H9 (cell line): ENCODE measurements at regions not wholly inside any gene's neighbourhood (a gene's known extent, or its start where the extent isn't known, plus 50 kb on each side); places are given as distances from the start of the nearest gene placed in this dataset.
A peak's percentile ranks its signal among the peaks of the same experiment; 100 is the strongest.
"Not testable (repeated sequence)": the region's sequence is repeated elsewhere in the genome, so short reads cannot be mapped to it uniquely, and the experiment has no call there.

ENCODE experiments used
- DNase-seq: peaks from one replicate; pipeline ENCODE4 v3.0.0-alpha.2; 2017
- H2AFZ ChIP-seq: one replicate; pipeline ENCODE4 v1.6.1; 2013; ENCODE audit warnings: mild to moderate bottlenecking, low read length, control low read depth, moderate library complexity
- H2AK5ac ChIP-seq: 2 replicates; pipeline ENCODE4 v1.6.1; 2013; ENCODE audit warnings: low read length, control low read depth, mixed read lengths; ENCODE audit not compliant: insufficient read length
- H2BK120ac ChIP-seq: one replicate; pipeline ENCODE4 v1.6.1; 2013; ENCODE audit warnings: low read depth, mild to moderate bottlenecking, low read length, control low read depth, inconsistent platforms; ENCODE audit not compliant: poor library complexity, severe bottlenecking
- H2BK12ac ChIP-seq: 2 replicates; pipeline ENCODE4 v1.6.1; 2013; ENCODE audit warnings: low read length, control low read depth, mixed read lengths, low read depth; ENCODE audit not compliant: insufficient read length
- H2BK15ac ChIP-seq: 2 replicates; pipeline ENCODE4 v1.6.1; 2013; ENCODE audit warnings: low read depth, low read length, control low read depth
- H2BK20ac ChIP-seq: one replicate; pipeline ENCODE4 v1.6.1; 2013; ENCODE audit warnings: low read depth, mild to moderate bottlenecking, low read length, control low read depth, inconsistent platforms; ENCODE audit not compliant: poor library complexity, severe bottlenecking
- H2BK5ac ChIP-seq: 2 replicates; pipeline ENCODE4 v1.6.1; 2013; ENCODE audit warnings: low read length, control low read depth, mixed read lengths; ENCODE audit not compliant: insufficient read length
- H3K14ac ChIP-seq: 2 replicates; pipeline ENCODE4 v1.6.1; 2013; ENCODE audit warnings: low read length, control low read depth; ENCODE audit not compliant: insufficient read depth
- H3K18ac ChIP-seq: 2 replicates; pipeline ENCODE4 v1.6.1; 2013; ENCODE audit warnings: low read depth, mild to moderate bottlenecking, mixed read lengths, low read length, control low read depth; ENCODE audit not compliant: insufficient read length
- H3K23ac ChIP-seq: 2 replicates; pipeline ENCODE4 v1.6.1; 2013; ENCODE audit warnings: low read length, control low read depth, mixed read lengths, low read depth; ENCODE audit not compliant: insufficient read length
- H3K23me2 ChIP-seq: 2 replicates; pipeline ENCODE4 v1.6.1; 2013; ENCODE audit warnings: low read depth, mild to moderate bottlenecking, mixed read lengths, low read length, control low read depth; ENCODE audit not compliant: insufficient read length, poor library complexity, severe bottlenecking
- H3K27ac ChIP-seq: 2 replicates; pipeline ENCODE4 v1.5.1; 2013; ENCODE audit warnings: low read length, control low read depth, mixed read lengths, low read depth; ENCODE audit not compliant: insufficient read length
- H3K27me3 ChIP-seq: 2 replicates; pipeline ENCODE4 v1.6.1; 2013; ENCODE audit warnings: low read length, control low read depth, inconsistent platforms; ENCODE audit not compliant: insufficient read depth
- H3K4ac ChIP-seq: 2 replicates; pipeline ENCODE4 v1.6.1; 2013; ENCODE audit warnings: low read depth, mild to moderate bottlenecking, control low read depth, inconsistent platforms, low read length, moderate library complexity
- H3K4me1 ChIP-seq: 2 replicates; pipeline ENCODE4 v1.6.1; 2013; ENCODE audit warnings: low read length, control low read depth, inconsistent platforms; ENCODE audit not compliant: insufficient read depth
- H3K4me2 ChIP-seq: 2 replicates; pipeline ENCODE4 v1.6.1; 2013; ENCODE audit warnings: low read length, control low read depth, mixed read lengths; ENCODE audit not compliant: insufficient read length, insufficient read depth
- H3K56ac ChIP-seq: 2 replicates; pipeline ENCODE4 v1.6.1; 2013; ENCODE audit warnings: low read depth, mild to moderate bottlenecking, mixed read lengths, low read length, control low read depth; ENCODE audit not compliant: insufficient read length
- H3K79me1 ChIP-seq: 2 replicates; pipeline ENCODE4 v1.6.1; 2013; ENCODE audit warnings: low read depth, mild to moderate bottlenecking, moderate library complexity, low read length, control low read depth, inconsistent platforms; ENCODE audit not compliant: insufficient read depth, poor library complexity, severe bottlenecking
- H3K79me2 ChIP-seq: 2 replicates; pipeline ENCODE4 v1.6.1; 2013; ENCODE audit warnings: low read length, control low read depth, inconsistent platforms; ENCODE audit not compliant: insufficient read depth
- H3K9ac ChIP-seq: 2 replicates; pipeline ENCODE4 v1.6.1; 2013; ENCODE audit warnings: low read length, control low read depth, mixed read lengths; ENCODE audit not compliant: insufficient read length; ENCODE audit errors: extremely low read depth
- H3K9me3 ChIP-seq: one replicate; pipeline ENCODE4 v1.6.1; 2013; ENCODE audit warnings: low read depth, low read length, inconsistent platforms; ENCODE audit not compliant: control insufficient read depth
- H3T11ph ChIP-seq: one replicate; pipeline ENCODE4 v1.6.1; 2013; ENCODE audit warnings: mild to moderate bottlenecking, low read length, control low read depth, inconsistent platforms
- H4K20me1 ChIP-seq: one replicate; pipeline ENCODE4 v1.6.1; 2013; ENCODE audit not compliant: control insufficient read depth, insufficient read length, insufficient read depth
- H4K5ac ChIP-seq: 2 replicates; pipeline ENCODE4 v1.6.1; 2013; ENCODE audit warnings: low read depth, mild to moderate bottlenecking, mixed read lengths, low read length, control low read depth; ENCODE audit not compliant: insufficient read length
- H4K8ac ChIP-seq: replicated peaks from 2 replicates; pipeline ENCODE4 v1.6.1; 2013; ENCODE audit warnings: low read length, control low read depth, mixed read lengths, low read depth; ENCODE audit not compliant: insufficient read length
- H4K91ac ChIP-seq: 2 replicates; pipeline ENCODE4 v1.6.1; 2013; ENCODE audit warnings: low read depth, mild to moderate bottlenecking, moderate library complexity, mixed read lengths, low read length, control low read depth; ENCODE audit not compliant: insufficient read length
- H3K27ac Mint-ChIP-seq, 3 experiments: 2 replicates in 2 of 3; 3 replicates in 1 of 3; pipeline ENCODE4 v1.8.0; 2020 to 2021; ENCODE audit warnings: mixed read lengths in 3 of 3, mild to moderate bottlenecking in 1 of 3, moderate library complexity in 1 of 3
- H3K27me3 Mint-ChIP-seq: 2 replicates; pipeline ENCODE4 v1.8.0; 2021; ENCODE audit warnings: low read depth, mild to moderate bottlenecking, moderate library complexity, mixed read lengths
- H3K36me3 Mint-ChIP-seq, 3 experiments: 2 replicates in 2 of 3; 3 replicates in 1 of 3; pipeline ENCODE4 v1.8.0; 2020 to 2021; ENCODE audit warnings: low read depth in 3 of 3, mixed read lengths in 3 of 3; ENCODE audit not compliant: insufficient read depth in 1 of 3
- H3K4me1 Mint-ChIP-seq, 2 experiments: 2 replicates each; pipeline ENCODE4 v1.8.0; 2020; ENCODE audit warnings: mixed read lengths in 2 of 2
- H3K4me3 Mint-ChIP-seq, 2 experiments: 2 replicates in 1 of 2; 3 replicates in 1 of 2; pipeline ENCODE4 v1.8.0; 2020 to 2021; ENCODE audit warnings: mild to moderate bottlenecking in 2 of 2, mixed read lengths in 2 of 2, moderate library complexity in 1 of 2
- H3K9me3 Mint-ChIP-seq, 2 experiments: 2 replicates in 1 of 2; 3 replicates in 1 of 2; pipeline ENCODE4 v1.8.0; 2020; ENCODE audit warnings: mild to moderate bottlenecking in 2 of 2, mixed read lengths in 2 of 2, moderate library complexity in 1 of 2
- CTCF ChIP-seq: fragments of 200-600 bp; sonication (generic); conservative IDR thresholded peaks from 3 replicates; pipeline ENCODE4 v1.8.0; 2021; ENCODE audit warnings: antibody characterized with exemption, mild to moderate bottlenecking
- WGBS: extraction: QIAGEN DNeasy Blood & Tissue Kit; methylation state at CpG from one replicate; pipeline ENCODE4 v1.1.7; 2013; ENCODE audit warnings: missing lambda C conversion rate, low lambda C conversion rate, mixed read lengths; ENCODE audit not compliant: insufficient read length; ENCODE audit errors: extremely low coverage; 5-methylcytosine and 5-hydroxymethylcytosine counted together

GRCh38 chr2:131775903-131776506 is 248.3 kb downstream of the CCDC74A start:
- H3K4me1 Mint-ChIP-seq = not testable (repeated sequence)

GRCh38 chr2:131780446-131780845 is 252.8 kb downstream of the CCDC74A start:
- H2BK12ac ChIP-seq, H2BK20ac ChIP-seq, H3K36me3 Mint-ChIP-seq, H3K79me1 ChIP-seq, H3K4me1 Mint-ChIP-seq, H4K20me1 ChIP-seq, H2BK120ac ChIP-seq, H3K27ac ChIP-seq, DNase-seq, H3K23me2 ChIP-seq, H2BK15ac ChIP-seq, H3K27me3 ChIP-seq, H2BK5ac ChIP-seq, H3K4me3 Mint-ChIP-seq, H3K56ac ChIP-seq, H3K4ac ChIP-seq, H4K8ac ChIP-seq, H3T11ph ChIP-seq, H3K4me2 ChIP-seq, H3K9me3 ChIP-seq, H3K23ac ChIP-seq, H3K9ac ChIP-seq, H3K79me2 ChIP-seq, H4K5ac ChIP-seq, H3K14ac ChIP-seq, H3K18ac ChIP-seq, H3K27ac Mint-ChIP-seq, H3K9me3 Mint-ChIP-seq, H3K4me1 ChIP-seq, H3K27me3 Mint-ChIP-seq, H2AK5ac ChIP-seq, H4K91ac ChIP-seq, H2AFZ ChIP-seq: not testable (repeated sequence)
- no CpG with 5 or more reads among the region's 5 CpGs for WGBS

More at GRCh38 chr2:131775903-131776506, 248.3 kb downstream of the CCDC74A start:
- H3K27me3 Mint-ChIP-seq, H4K91ac ChIP-seq, H3K9ac ChIP-seq, H3K27me3 ChIP-seq, H3K9me3 Mint-ChIP-seq, H3K79me1 ChIP-seq, H3K27ac ChIP-seq, H3K27ac Mint-ChIP-seq, H3K4me1 ChIP-seq, H2BK120ac ChIP-seq, H3K36me3 Mint-ChIP-seq, H3T11ph ChIP-seq, H2AFZ ChIP-seq, H3K14ac ChIP-seq, H3K56ac ChIP-seq, H2AK5ac ChIP-seq, H3K23me2 ChIP-seq, H2BK20ac ChIP-seq, H2BK5ac ChIP-seq, H3K4ac ChIP-seq, H4K20me1 ChIP-seq, H3K9me3 ChIP-seq, H3K79me2 ChIP-seq, H2BK15ac ChIP-seq, H4K5ac ChIP-seq, H3K23ac ChIP-seq, H3K18ac ChIP-seq, H4K8ac ChIP-seq, H3K4me2 ChIP-seq, H3K4me3 Mint-ChIP-seq, H2BK12ac ChIP-seq: not testable (repeated sequence)
- WGBS = no CpG with 5 or more reads among the region's 12 CpGs
- TF ChIP-seq CTCF = peak; percentile 52; the same call in 2 of the 3 replicates
- DNase-seq = peak; percentile 41
